GM12878 (cell line): ENCODE measurements at regions not wholly inside any gene's neighbourhood (a gene's known extent, or its start where the extent isn't known, plus 50 kb on each side); places are given as distances from the start of the nearest gene placed in this dataset.

Experiments used
- ATAC-seq: fragments of 200-7000 bp; cut with Tn5 transposase; 3 replicates; pipeline ENCODE4 v1.9.1; 2020; ENCODE audit warnings: mild to moderate bottlenecking, moderate library complexity
- BruUV-seq: library from RNA; stranded (reverse); fragments of 400-500 nt; replicated peaks from 2 replicates; lab custom pipeline; 2021; lab: Mats Ljungman, UMichigan
- CTCF ChIA-PET: fragments of 300-600 bp; sonication (Branson Sonifier 250); formaldehyde crosslinking; extraction: SDS; loops from one replicate; lab custom pipeline; 2021; ENCODE audit warnings: inconsistent platforms; lab: Yijun Ruan, JAX
- POLR2A ChIA-PET: fragments of 350-600 bp; formaldehyde crosslinking; extraction: SDS; loops from one replicate; lab custom pipeline; 2021; ENCODE audit warnings: inconsistent platforms; lab: Charles Lee
- RAD21 ChIA-PET: fragments of 300-600 bp; sonication (Branson Sonifier 250); formaldehyde crosslinking; loops from one replicate; lab custom pipeline; 2023; ENCODE audit warnings: antibody characterized with exemption; ENCODE audit not compliant: unreplicated experiment; lab: Charles Lee
- SMC1A ChIA-PET: fragments of 300-600 bp; sonication (Branson Sonifier 250); formaldehyde crosslinking; loops from one replicate; lab custom pipeline; 2023; ENCODE audit not compliant: unreplicated experiment, uncharacterized antibody; lab: Charles Lee
- DNase-seq: peaks from one replicate; pipeline ENCODE4 v3.0.0-alpha.2; 2011; ENCODE audit warnings: low read depth, low spot score
- FAIRE-seq: peaks from 3 replicates; lab custom pipeline; 2011; peaks lifted over from hg19 to GRCh38; lab: Jason Lieb, UNC
- H2AFZ ChIP-seq: 2 replicates; pipeline ENCODE4 v1.6.0; 2011; ENCODE audit warnings: low read depth, low read length, control low read depth; ENCODE audit not compliant: control insufficient read depth
- H3K27ac ChIP-seq: 2 replicates; pipeline ENCODE4 v1.5.1; 2011; ENCODE audit warnings: control low read depth; ENCODE audit not compliant: control insufficient read depth, insufficient read depth
- H3K27me3 ChIP-seq, 2 experiments: replicated peaks in 1 of 2; 2 replicates each; pipeline versions ENCODE4 v1.6.0 to v1.6.1; 2011; ENCODE audit warnings: low read length in 1 of 2; ENCODE audit not compliant: control insufficient read depth in 2 of 2, insufficient read depth in 2 of 2
- H3K36me3 ChIP-seq, 2 experiments: 2 replicates each; pipeline ENCODE4 v1.5.1; 2011; ENCODE audit warnings: low read length in 1 of 2; ENCODE audit not compliant: control insufficient read depth in 2 of 2, insufficient read depth in 2 of 2
- H3K4me1 ChIP-seq: 2 replicates; pipeline ENCODE4 v1.6.1; 2011; ENCODE audit warnings: mild to moderate bottlenecking, low read length, moderate library complexity, mixed read lengths; ENCODE audit not compliant: control insufficient read depth, insufficient read depth
- H3K4me2 ChIP-seq: 2 replicates; pipeline ENCODE4 v1.6.0; 2011; ENCODE audit warnings: control low read depth; ENCODE audit not compliant: control insufficient read depth, insufficient read depth
- H3K4me3 ChIP-seq: fragments of 200-600 bp; sonication (generic); 2 replicates; pipeline ENCODE4 v1.5.1; 2016
- H3K79me2 ChIP-seq: 2 replicates; pipeline ENCODE4 v1.6.0; 2011; ENCODE audit warnings: low read length; ENCODE audit not compliant: control insufficient read depth, insufficient read depth
- H3K9ac ChIP-seq: 2 replicates; pipeline ENCODE4 v1.8.0; 2011; ENCODE audit warnings: low read length, control low read depth, mixed read lengths; ENCODE audit not compliant: control insufficient read depth, insufficient read depth
- H3K9me3 ChIP-seq: replicated peaks from 3 replicates; pipeline ENCODE4 v1.5.1; 2011; ENCODE audit warnings: mild to moderate bottlenecking, low read length; ENCODE audit not compliant: control insufficient read depth, insufficient read depth
- H4K20me1 ChIP-seq: 2 replicates; pipeline ENCODE4 v1.6.0; 2011; ENCODE audit not compliant: control insufficient read depth, insufficient read depth
- ATF3 ChIP-seq: IDR thresholded peaks from 2 replicates; pipeline ENCODE4 v1.6.1; 2011; ENCODE audit warnings: low read depth, mild to moderate bottlenecking, low read length, moderate library complexity, borderline replicate concordance; ENCODE audit errors: extremely low read depth
- BCL11A ChIP-seq: IDR thresholded peaks from 2 replicates; pipeline ENCODE4 v1.6.1; 2011; ENCODE audit warnings: low read depth, low read length
- BCL3 ChIP-seq: IDR thresholded peaks from 2 replicates; pipeline ENCODE4 v1.6.1; 2011; ENCODE audit warnings: borderline replicate concordance, low read depth, mild to moderate bottlenecking, moderate library complexity, low read length; ENCODE audit not compliant: insufficient read depth, poor library complexity, severe bottlenecking
- CREB1 ChIP-seq: IDR thresholded peaks from 2 replicates; pipeline ENCODE4 v1.6.1; 2012; ENCODE audit warnings: low read depth, mild to moderate bottlenecking, inconsistent platforms
- E2F4 ChIP-seq: IDR thresholded peaks from 2 replicates; pipeline ENCODE4 v1.6.1; 2012; ENCODE audit warnings: low read depth, low read length, improper control_type of control experiment
- MTA3 ChIP-seq: IDR thresholded peaks from 2 replicates; pipeline ENCODE4 v1.6.1; 2012; ENCODE audit warnings: low read length, inconsistent platforms, borderline replicate concordance
- NR2F1 ChIP-seq: fragments of 450-650 bp; conservative IDR thresholded peaks from 2 replicates; pipeline ENCODE4 v1.6.1; 2017; ENCODE audit warnings: mild to moderate bottlenecking
- POLR2AphosphoS2 ChIP-seq: IDR thresholded peaks from 2 replicates; pipeline ENCODE4 v1.6.1; 2011; ENCODE audit warnings: low read depth, mild to moderate bottlenecking, low read length, improper control_type of control experiment, moderate library complexity
- RFX5 ChIP-seq: IDR thresholded peaks from 2 replicates; pipeline ENCODE4 v1.6.1; 2011; ENCODE audit warnings: low read depth, low read length, improper control_type of control experiment
- SKIL ChIP-seq: fragments of 450-650 bp; IDR thresholded peaks from 2 replicates; pipeline ENCODE4 v1.6.1; 2017; ENCODE audit warnings: mild to moderate bottlenecking, low read depth, inconsistent platforms; ENCODE audit not compliant: poor library complexity, severe bottlenecking
- TAF1 ChIP-seq: IDR thresholded peaks from 2 replicates; pipeline ENCODE4 v1.6.1; 2011; ENCODE audit warnings: mild to moderate bottlenecking, low read depth, low read length, borderline replicate concordance
- TCF7 ChIP-seq: IDR thresholded peaks from 2 replicates; pipeline ENCODE4 v1.6.1; 2014; ENCODE audit warnings: antibody characterized with exemption, borderline replicate concordance
- USF1 ChIP-seq: IDR thresholded peaks from 2 replicates; pipeline ENCODE4 v1.6.1; 2011; ENCODE audit warnings: borderline replicate concordance, low read depth, mild to moderate bottlenecking, moderate library complexity, mixed read lengths, low read length; ENCODE audit not compliant: insufficient read depth; ENCODE audit errors: extremely low read length
- YY1 ChIP-seq: IDR thresholded peaks from 2 replicates; pipeline ENCODE4 v1.6.1; 2011; ENCODE audit warnings: low read depth, mild to moderate bottlenecking, low read length
- WGBS: methylation state at CpG from one replicate; pipeline ENCODE4 v1.1.6; 2016; ENCODE audit warnings: low lambda C conversion rate; ENCODE audit not compliant: insufficient replicate concordance, insufficient coverage; ENCODE audit errors: missing lambda C conversion rate; 5-methylcytosine and 5-hydroxymethylcytosine counted together
- in situ Hi-C: fragments of 300-500 bp; cut with MboI; formaldehyde crosslinking; loops from 9 replicates; pipeline ENCODE4 v1.14.3; 2018; ENCODE audit warnings: mixed read lengths
- intact Hi-C: fragments of 100-400 bp; cut with micrococcal nuclease; formaldehyde crosslinking; loops from one replicate; pipeline ENCODE4 v1.14.2; 2022; ENCODE audit not compliant: unreplicated experiment

- POLR2A ChIA-PET, result no interaction called here
- H3K36me3 ChIP-seq, result no peaks in the 10 kb centered on the region
- no peak overlapping the region for H3K9ac ChIP-seq
- no peak for DNase-seq
- TF ChIP-seq POLR2AphosphoS2 (no peak), ATF3 (no peak), USF1 (no peak), NR2F1 (no peak), SKIL (no peak), BCL11A (no peak), BCL3 (no peak), TAF1 (no peak), YY1 (no peak), RFX5 (no peak), TCF7 (no peak), MTA3 (no peak), CREB1 (no peak), E2F4 (no peak)
- TF ChIP-seq, all 136 proteins: peak for 0
- FAIRE-seq (no peak), ATAC-seq (no peak)
- Histone ChIP-seq H3K4me2 (no peak overlapping the region), H3K4me1 (no peaks in the 10 kb centered on the region), H3K9me3 (no peaks in the 10 kb centered on the region), H2AFZ (no peak overlapping the region), H4K20me1 (no peaks in the 10 kb centered on the region), H3K27me3 (no peaks in the 10 kb centered on the region), H3K79me2 (no peaks in the 10 kb centered on the region), H3K4me3 (no peak overlapping the region), H3K27ac (no peak overlapping the region)
- intact Hi-C loops, result no loop called here
- ChIA-PET CTCF (interaction anchor here (0.9 kb wide), 1 partner anchor 417 kb away, joined by 3 read pairs; no protein-coding TSS in a partner anchor), SMC1A (no interaction called here), RAD21 (no interaction called here)
- in situ Hi-C loops, result no loop called here
- BruUV-seq, result no TSS peak
- 15% methylated on average over 6 of the region's 7 CpGs for WGBS
Measured at GRCh38 chr6:50187351-50187921, 137.7 kb upstream of the DEFB112 start.
